ENCODE measurements at regions not wholly inside any gene's neighbourhood (a gene's known extent, or its start where the extent isn't known, plus 50 kb on each side); places are given as distances from the start of the nearest gene placed in this dataset.

GRCh38 chr2:88841224-88841929 lies 149.9 kb downstream of the RPIA start:
- Mint-ChIP-seq H3K4me3 (no peak overlapping the region), H3K4me1 (ENCODE audit: low read depth) (peaks cover 3% of the 10 kb centered on the region), H3K27me3 (ENCODE audit: low read depth) (peaks cover 18% of the 10 kb centered on the region), H3K9me3 (no peaks in the 10 kb centered on the region), H3K36me3 (ENCODE audit: insufficient read depth) (no peaks in the 10 kb centered on the region)
- DNase-seq (no peak), ATAC-seq (no peak)

- Mint-ChIP-seq H3K9me3 (no peaks in the 10 kb centered on the region), H3K27me3 (ENCODE audit: low read depth) (peaks cover 19% of the 10 kb centered on the region), H3K4me3 (no peak overlapping the region), H3K4me1 (ENCODE audit: low read depth) (peaks cover 3% of the 10 kb centered on the region), H3K36me3 (ENCODE audit: insufficient read depth) (no peaks in the 10 kb centered on the region)
- DNase-seq: no peak
- no peak for ATAC-seq
Measured at GRCh38 chr2:88842656-88843460, 151.4 kb downstream of the RPIA start.

GRCh38 chr2:88843651-88844050 lies 152.2 kb downstream of the RPIA start:
- no peaks in the 10 kb centered on the region for H3K4me1 Mint-ChIP-seq (ENCODE audit: low read depth)
- H3K4me3 Mint-ChIP-seq: no peak overlapping the region
- H3K27me3 Mint-ChIP-seq (ENCODE audit: low read depth): peaks cover 22% of the 10 kb centered on the region
- no peak for ATAC-seq
- DNase-seq: no peak
- no peaks in the 10 kb centered on the region for H3K9me3 Mint-ChIP-seq
- H3K36me3 Mint-ChIP-seq (ENCODE audit: insufficient read depth): no peaks in the 10 kb centered on the region

GRCh38 chr2:88844960-88845359 lies 153.5 kb downstream of the RPIA start:
- H3K9me3 Mint-ChIP-seq: no peaks in the 10 kb centered on the region
- no peak for DNase-seq
- no peaks in the 10 kb centered on the region for H3K4me1 Mint-ChIP-seq (ENCODE audit: low read depth)
- peaks cover 19% of the 10 kb centered on the region for H3K27me3 Mint-ChIP-seq (ENCODE audit: low read depth)
- no peaks in the 10 kb centered on the region for H3K36me3 Mint-ChIP-seq (ENCODE audit: insufficient read depth)
- ATAC-seq: no peak
- no peak overlapping the region for H3K4me3 Mint-ChIP-seq

- no peak overlapping the region for H3K4me3 Mint-ChIP-seq
- peaks cover 19% of the 10 kb centered on the region for H3K27me3 Mint-ChIP-seq (ENCODE audit: low read depth)
- DNase-seq (no peak), ATAC-seq (no peak)
- no peaks in the 10 kb centered on the region for H3K9me3 Mint-ChIP-seq
- no peaks in the 10 kb centered on the region for H3K4me1 Mint-ChIP-seq (ENCODE audit: low read depth)
- no peaks in the 10 kb centered on the region for H3K36me3 Mint-ChIP-seq (ENCODE audit: insufficient read depth)
Measured at GRCh38 chr2:88845772-88846661, 154.5 kb downstream of the RPIA start.

GRCh38 chr2:88852753-88853402 lies 161.4 kb downstream of the RPIA start:
- H3K36me3 Mint-ChIP-seq (ENCODE audit: insufficient read depth): no peaks in the 10 kb centered on the region
- DNase-seq (no peak), ATAC-seq (no peak)
- no peaks in the 10 kb centered on the region for H3K9me3 Mint-ChIP-seq
- H3K27me3 Mint-ChIP-seq (ENCODE audit: low read depth): peaks cover 12% of the 10 kb centered on the region
- H3K4me3 Mint-ChIP-seq: no peak overlapping the region
- H3K4me1 Mint-ChIP-seq (ENCODE audit: low read depth): no peaks in the 10 kb centered on the region

- DNase-seq (no peak), ATAC-seq (no peak)
- H3K36me3 Mint-ChIP-seq (ENCODE audit: insufficient read depth): no peaks in the 10 kb centered on the region
- no peaks in the 10 kb centered on the region for H3K9me3 Mint-ChIP-seq
- no peak overlapping the region for H3K4me3 Mint-ChIP-seq
- H3K4me1 Mint-ChIP-seq (ENCODE audit: low read depth): no peaks in the 10 kb centered on the region
- peaks cover 9% of the 10 kb centered on the region for H3K27me3 Mint-ChIP-seq (ENCODE audit: low read depth)
Measured at GRCh38 chr2:88853403-88853790, 161.9 kb downstream of the RPIA start.

- ATAC-seq (no peak), DNase-seq (no peak)
- Mint-ChIP-seq H3K27me3 (ENCODE audit: low read depth) (peaks cover 5% of the 10 kb centered on the region), H3K4me1 (ENCODE audit: low read depth) (no peaks in the 10 kb centered on the region), H3K9me3 (no peaks in the 10 kb centered on the region), H3K36me3 (ENCODE audit: insufficient read depth) (no peaks in the 10 kb centered on the region), H3K4me3 (no peak overlapping the region)
Measured at GRCh38 chr2:88854528-88854927, 163.1 kb downstream of the RPIA start.

- H3K9me3 Mint-ChIP-seq: no peaks in the 10 kb centered on the region
- ATAC-seq: no peak
- no peaks in the 10 kb centered on the region for H3K4me1 Mint-ChIP-seq (ENCODE audit: low read depth)
- H3K4me3 Mint-ChIP-seq: no peak overlapping the region
- H3K27me3 Mint-ChIP-seq (ENCODE audit: low read depth): peaks cover 6% of the 10 kb centered on the region
- H3K36me3 Mint-ChIP-seq (ENCODE audit: insufficient read depth): no peaks in the 10 kb centered on the region
- DNase-seq: no peak
Measured at GRCh38 chr2:88855620-88856408, 164.3 kb downstream of the RPIA start.

GRCh38 chr2:88856409-88857135 lies 165.1 kb downstream of the RPIA start:
- ATAC-seq: no peak
- Mint-ChIP-seq H3K4me1 (ENCODE audit: low read depth) (no peaks in the 10 kb centered on the region), H3K9me3 (no peaks in the 10 kb centered on the region), H3K27me3 (ENCODE audit: low read depth) (peaks cover 12% of the 10 kb centered on the region), H3K36me3 (ENCODE audit: insufficient read depth) (no peaks in the 10 kb centered on the region), H3K4me3 (no peak overlapping the region)
- DNase-seq: no peak

GRCh38 chr2:88857274-88857741 lies 165.8 kb downstream of the RPIA start:
- no peaks in the 10 kb centered on the region for H3K9me3 Mint-ChIP-seq
- H3K4me3 Mint-ChIP-seq: no peak overlapping the region
- H3K4me1 Mint-ChIP-seq (ENCODE audit: low read depth): no peaks in the 10 kb centered on the region
- no peak for ATAC-seq
- H3K27me3 Mint-ChIP-seq (ENCODE audit: low read depth): peaks cover 12% of the 10 kb centered on the region
- no peak for DNase-seq
- no peaks in the 10 kb centered on the region for H3K36me3 Mint-ChIP-seq (ENCODE audit: insufficient read depth)

- no peaks in the 10 kb centered on the region for H3K36me3 Mint-ChIP-seq (ENCODE audit: insufficient read depth)
Measured at GRCh38 chr2:88857951-88858411, 166.5 kb downstream of the RPIA start.

GRCh38 chr2:88859461-88859860 lies 168.0 kb downstream of the RPIA start:
- Mint-ChIP-seq H3K4me3 (peak overlapping the region; percentile 54), H3K9me3 (no peaks in the 10 kb centered on the region), H3K4me1 (ENCODE audit: low read depth) (no peaks in the 10 kb centered on the region), H3K27me3 (ENCODE audit: low read depth) (peaks cover 18% of the 10 kb centered on the region), H3K36me3 (ENCODE audit: insufficient read depth) (no peaks in the 10 kb centered on the region)
- no peak for DNase-seq
- no peak for ATAC-seq

More at GRCh38 chr2:88857951-88858411, 166.5 kb downstream of the RPIA start:
- DNase-seq (no peak), ATAC-seq (no peak)
- Mint-ChIP-seq H3K27me3 (ENCODE audit: low read depth) (peaks cover 15% of the 10 kb centered on the region), H3K4me1 (ENCODE audit: low read depth) (no peaks in the 10 kb centered on the region), H3K4me3 (peak overlapping the region; percentile 42), H3K9me3 (no peaks in the 10 kb centered on the region)
